Activated CD8-positive, alpha-beta T cell treated with anti-CD3 and anti-CD28 coated beads for 36 hours (primary cell): ENCODE measurements at regions not wholly inside any gene's neighbourhood (a gene's known extent, or its start where the extent isn't known, plus 50 kb on each side); places are given as distances from the start of the nearest gene placed in this dataset.
"Not testable (repeated sequence)": the region's sequence is repeated elsewhere in the genome, so short reads cannot be mapped to it uniquely, and the experiment has no call there.

ENCODE experiments used
- ATAC-seq: fragments of 200-7000 bp; cut with Tn5 transposase; one replicate; pipeline ENCODE4 v1.10.0; 2021; ENCODE audit warnings: mild to moderate bottlenecking, moderate library complexity
- CTCF ChIA-PET: fragments of 350-600 bp; sonication (Branson Sonifier 250); formaldehyde crosslinking; loops from one replicate; lab custom pipeline; 2021; ENCODE audit warnings: antibody characterized with exemption; lab: Charles Lee
- POLR2A ChIA-PET: fragments of 350-600 bp; sonication (Branson Sonifier 250); formaldehyde crosslinking; loops from one replicate; lab custom pipeline; 2021; ENCODE audit warnings: antibody characterized with exemption; lab: Charles Lee
- DNase-seq: peaks from one replicate; pipeline ENCODE4 v3.0.0-alpha.2; 2020
- H3K27ac Mint-ChIP-seq: one replicate; pipeline ENCODE4 v1.8.0; 2021; ENCODE audit warnings: mild to moderate bottlenecking, mixed read lengths
- H3K27me3 Mint-ChIP-seq: one replicate; pipeline ENCODE4 v1.8.0; 2021; ENCODE audit warnings: mixed read lengths
- H3K36me3 Mint-ChIP-seq: one replicate; pipeline ENCODE4 v1.8.0; 2021; ENCODE audit warnings: low read depth, mixed read lengths
- H3K4me1 Mint-ChIP-seq: one replicate; pipeline ENCODE4 v1.8.0; 2021; ENCODE audit warnings: low read depth, mixed read lengths
- H3K4me3 Mint-ChIP-seq: one replicate; pipeline ENCODE4 v1.8.0; 2021; ENCODE audit warnings: mild to moderate bottlenecking, moderate library complexity, mixed read lengths
- H3K9me3 Mint-ChIP-seq: one replicate; pipeline ENCODE4 v1.8.0; 2021; ENCODE audit warnings: mixed read lengths
- intact Hi-C: fragments of 100-400 bp; cut with micrococcal nuclease; formaldehyde crosslinking; loops from one replicate; pipeline ENCODE4 v1.10.0; 2022
- TF ChIP-seq, protein P1 (sequence below): fragments of 200-600 bp; IDR thresholded peaks from one replicate; pipeline ENCODE4 v1.8.0; 2022; ENCODE audit warnings: antibody characterized with exemption, mild to moderate bottlenecking

DNA sequence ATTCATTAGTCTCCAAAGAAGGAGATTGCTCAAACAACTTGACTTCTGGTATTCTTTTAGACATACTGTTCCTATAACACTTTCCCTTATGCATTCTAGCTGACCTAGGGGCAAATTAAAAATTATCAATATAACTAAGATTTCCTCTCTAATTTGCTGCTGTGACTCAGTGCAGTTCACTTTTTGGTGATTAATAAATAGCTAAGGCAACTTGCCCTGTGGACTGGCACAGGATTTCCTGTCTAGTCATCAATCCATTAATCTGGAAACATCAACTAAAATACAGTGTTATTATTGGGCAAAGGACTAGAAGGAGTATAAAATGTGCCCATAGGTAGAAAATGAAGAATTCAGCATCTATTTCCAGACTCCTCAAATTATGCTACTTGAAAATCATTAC lies 83.5 kb upstream of the SERPINE2 start:
- ChIA-PET CTCF (interaction anchor here (0.6 kb wide), 1 partner anchor 247 kb away, joined by 3 read pairs; no protein-coding TSS in a partner anchor), POLR2A (no interaction called here)
- ATAC-seq (no peak), DNase-seq (no peak)
- TF ChIP-seq, protein P1, sequence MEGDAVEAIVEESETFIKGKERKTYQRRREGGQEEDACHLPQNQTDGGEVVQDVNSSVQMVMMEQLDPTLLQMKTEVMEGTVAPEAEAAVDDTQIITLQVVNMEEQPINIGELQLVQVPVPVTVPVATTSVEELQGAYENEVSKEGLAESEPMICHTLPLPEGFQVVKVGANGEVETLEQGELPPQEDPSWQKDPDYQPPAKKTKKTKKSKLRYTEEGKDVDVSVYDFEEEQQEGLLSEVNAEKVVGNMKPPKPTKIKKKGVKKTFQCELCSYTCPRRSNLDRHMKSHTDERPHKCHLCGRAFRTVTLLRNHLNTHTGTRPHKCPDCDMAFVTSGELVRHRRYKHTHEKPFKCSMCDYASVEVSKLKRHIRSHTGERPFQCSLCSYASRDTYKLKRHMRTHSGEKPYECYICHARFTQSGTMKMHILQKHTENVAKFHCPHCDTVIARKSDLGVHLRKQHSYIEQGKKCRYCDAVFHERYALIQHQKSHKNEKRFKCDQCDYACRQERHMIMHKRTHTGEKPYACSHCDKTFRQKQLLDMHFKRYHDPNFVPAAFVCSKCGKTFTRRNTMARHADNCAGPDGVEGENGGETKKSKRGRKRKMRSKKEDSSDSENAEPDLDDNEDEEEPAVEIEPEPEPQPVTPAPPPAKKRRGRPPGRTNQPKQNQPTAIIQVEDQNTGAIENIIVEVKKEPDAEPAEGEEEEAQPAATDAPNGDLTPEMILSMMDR = no peak
- Mint-ChIP-seq H3K4me1 (no peaks in the 10 kb centered on the region), H3K4me3 (no peak overlapping the region), H3K9me3 (peaks cover 8% of the 10 kb centered on the region), H3K27me3 (peaks cover 1% of the 10 kb centered on the region), H3K27ac (no peak overlapping the region), H3K36me3 (no peaks in the 10 kb centered on the region)
- intact Hi-C loops = no loop called here

DNA sequence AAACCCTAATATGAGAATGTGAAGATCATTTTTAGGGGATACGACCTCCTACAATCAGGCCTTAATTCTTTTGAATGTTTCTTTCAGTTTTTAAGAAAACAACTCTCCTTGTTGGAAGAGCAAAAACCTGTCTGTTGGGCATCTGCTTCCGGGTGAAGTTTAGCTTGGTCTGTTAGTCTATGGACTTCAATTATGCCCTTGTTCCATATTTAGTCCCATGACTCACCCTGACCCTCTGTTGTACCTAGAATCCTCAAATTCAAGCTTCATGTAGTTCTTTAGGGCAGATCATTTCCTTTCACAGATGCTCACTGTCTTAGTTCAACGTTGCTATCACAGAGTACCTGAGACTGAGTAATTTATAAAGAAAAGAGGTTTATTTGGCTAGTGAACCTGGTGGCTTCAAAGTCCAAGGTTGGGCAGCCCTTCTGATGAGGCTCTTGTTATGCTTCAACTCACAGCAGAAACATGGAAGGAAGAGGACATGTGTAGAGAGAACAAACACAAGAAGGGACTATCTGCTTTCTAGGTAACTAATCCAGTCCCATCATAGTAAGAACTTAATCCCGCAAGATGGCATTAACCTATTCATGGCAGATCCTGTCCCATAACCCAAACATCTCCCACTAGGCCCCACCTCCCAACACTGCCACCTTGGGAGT lies 82.5 kb upstream of the SERPINE2 start:
- ATAC-seq (no peak), DNase-seq (no peak)
- ChIA-PET POLR2A (no interaction called here), CTCF (interaction anchor here (0.6 kb wide), 1 partner anchor 128 kb away, joined by 3 read pairs; no protein-coding TSS in a partner anchor)
- Mint-ChIP-seq H3K9me3 (peaks cover 8% of the 10 kb centered on the region), H3K4me3 (no peak overlapping the region), H3K36me3 (no peaks in the 10 kb centered on the region), H3K27me3 (peaks cover 5% of the 10 kb centered on the region), H3K4me1 (no peaks in the 10 kb centered on the region), H3K27ac (no peak overlapping the region)
- intact Hi-C loops = no loop called here
- TF ChIP-seq, protein P1 = no peak

DNA sequence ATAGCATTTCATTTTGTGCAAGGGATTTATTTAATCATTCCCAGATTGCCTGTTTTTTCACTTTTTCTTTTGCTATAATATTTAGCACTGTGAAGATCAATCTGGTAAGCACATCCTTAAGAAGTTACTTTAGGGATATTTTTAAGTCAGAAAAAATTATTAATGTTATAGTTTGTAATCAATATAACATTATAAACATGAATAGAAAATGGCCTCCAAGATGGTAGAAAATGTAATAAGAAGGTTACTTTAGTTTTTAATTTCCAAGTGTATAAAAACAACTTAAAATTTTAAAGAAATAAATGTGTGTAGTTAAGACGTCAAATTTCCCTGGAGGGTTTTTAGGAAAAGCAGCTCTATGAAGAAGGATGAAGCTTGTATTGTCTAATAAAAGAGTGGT lies 81.9 kb upstream of the SERPINE2 start:
- no peak overlapping the region for H3K4me3 Mint-ChIP-seq
- POLR2A ChIA-PET = no interaction called here
- TF ChIP-seq, protein P1 = no peak
- H3K36me3 Mint-ChIP-seq = no peaks in the 10 kb centered on the region
- no peaks in the 10 kb centered on the region for H3K4me1 Mint-ChIP-seq
- CTCF ChIA-PET = no interaction called here
- no peak for DNase-seq
- peaks cover 5% of the 10 kb centered on the region for H3K27me3 Mint-ChIP-seq
- intact Hi-C loops = no loop called here
- ATAC-seq = no peak
- peaks cover 8% of the 10 kb centered on the region for H3K9me3 Mint-ChIP-seq
- H3K27ac Mint-ChIP-seq = no peak overlapping the region

DNA sequence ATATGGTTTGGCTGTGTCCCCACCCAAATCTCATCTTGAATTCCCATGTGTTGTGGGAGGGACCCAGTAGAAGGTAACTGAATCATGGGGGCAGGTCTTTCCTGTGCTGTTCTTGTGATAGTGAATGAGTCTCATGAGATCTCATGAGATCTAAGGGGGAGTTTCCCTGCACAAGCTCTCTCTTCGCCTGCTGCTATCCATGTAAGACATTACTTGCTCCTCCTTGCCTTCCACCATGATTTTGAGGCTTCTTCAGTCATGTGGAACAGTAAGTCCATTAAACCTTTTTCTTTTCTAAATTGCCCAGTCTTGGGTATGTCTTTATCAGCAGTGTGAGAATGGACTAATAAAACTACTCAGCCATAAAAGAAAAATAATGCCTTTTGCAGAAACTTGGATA lies 80.8 kb upstream of the SERPINE2 start:
- CTCF ChIA-PET, H3K4me3 Mint-ChIP-seq, intact Hi-C loops, H3K4me1 Mint-ChIP-seq, H3K36me3 Mint-ChIP-seq, DNase-seq, H3K27me3 Mint-ChIP-seq, POLR2A ChIA-PET, H3K27ac Mint-ChIP-seq, ATAC-seq: not testable (repeated sequence)
- peaks cover 11% of the 10 kb centered on the region for H3K9me3 Mint-ChIP-seq

DNA sequence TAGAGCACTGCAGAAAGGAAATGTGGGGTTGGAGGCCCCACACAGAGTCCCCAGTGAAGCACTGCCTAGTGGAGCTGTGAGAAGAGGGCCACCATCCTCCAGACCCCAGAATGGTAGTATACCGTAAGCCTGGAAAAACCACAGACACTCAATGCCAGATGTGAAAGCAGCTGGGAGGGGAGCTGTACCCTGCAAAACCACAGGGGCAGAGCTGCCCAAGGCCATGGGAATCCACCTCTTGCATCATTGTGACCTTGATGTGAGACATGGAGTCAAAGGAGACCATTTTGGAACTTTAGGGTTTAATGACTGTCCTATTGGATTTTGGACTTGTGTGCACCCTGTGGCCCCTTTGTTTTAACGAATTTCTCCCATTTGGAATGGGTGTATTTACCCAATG lies 75.3 kb upstream of the SERPINE2 start:
- DNase-seq (no peak), ATAC-seq (no peak)
- no peaks in the 10 kb centered on the region for H3K36me3 Mint-ChIP-seq
- no peaks in the 10 kb centered on the region for H3K4me1 Mint-ChIP-seq
- POLR2A ChIA-PET = no interaction called here
- CTCF ChIA-PET = no interaction called here
- H3K27ac Mint-ChIP-seq = no peak overlapping the region
- H3K4me3 Mint-ChIP-seq = no peak overlapping the region
- H3K27me3 Mint-ChIP-seq = peaks cover 9% of the 10 kb centered on the region
- TF ChIP-seq, protein P1 = no peak
- intact Hi-C loops = no loop called here
- peaks cover 12% of the 10 kb centered on the region for H3K9me3 Mint-ChIP-seq

DNA sequence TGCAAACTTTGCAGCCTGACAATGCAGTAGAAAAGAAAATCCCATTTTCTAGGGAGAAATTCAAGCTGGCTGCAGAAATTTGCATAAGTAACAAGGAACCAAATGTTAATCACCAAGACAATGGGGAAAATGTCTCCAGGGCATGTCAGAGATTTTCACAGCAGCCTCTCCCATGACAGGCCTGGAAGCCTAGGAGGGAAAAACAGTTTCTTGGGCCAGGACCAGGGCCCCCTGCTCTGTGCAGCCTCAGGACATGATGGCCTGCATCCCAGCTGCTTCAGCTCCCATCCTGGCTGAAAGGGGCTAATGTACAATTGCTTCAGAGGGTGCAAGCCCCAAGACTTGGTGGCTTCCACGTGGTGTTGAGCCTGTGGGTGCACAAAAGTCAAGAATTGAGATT lies 74.8 kb upstream of the SERPINE2 start:
- H3K4me1 Mint-ChIP-seq = not testable (repeated sequence)

More for the DNA sequence above, 74.8 kb upstream of the SERPINE2 start:
- CTCF ChIA-PET, H3K9me3 Mint-ChIP-seq, intact Hi-C loops, POLR2A ChIA-PET, H3K4me3 Mint-ChIP-seq, DNase-seq, ATAC-seq, H3K27me3 Mint-ChIP-seq, H3K27ac Mint-ChIP-seq, H3K36me3 Mint-ChIP-seq: not testable (repeated sequence)
